ENCODE measurements at regions not wholly inside any gene's neighbourhood (a gene's known extent, or its start where the extent isn't known, plus 50 kb on each side); places are given as distances from the start of the nearest gene placed in this dataset.

- no peak for TF ChIP-seq CTCF (conservative IDR thresholded peaks at IDR 0.05 in 1 of 2, IDR thresholded peaks at IDR 0.05 in 1 of 2; ENCODE audit: low read depth in 1 of 2, low read length in 2 of 2)
- TF ChIP-seq EZH2 (IDR thresholded peaks at IDR 0.05; ENCODE audit: low read length, missing control alignments), result no peak
These were observed 180.5 kb downstream of the TGFB2 start for GRCh38 chr1:218525451-218526197.
